MM.1S (cell line): ENCODE measurements at regions not wholly inside any gene's neighbourhood (a gene's known extent, or its start where the extent isn't known, plus 50 kb on each side); places are given as distances from the start of the nearest gene placed in this dataset.

Source experiments
- DNase-seq: peaks from one replicate; pipeline ENCODE4 v3.0.0-alpha.2; 2015
- H2AFZ ChIP-seq: fragments of 300-600 bp; sonication (generic); 2 replicates; pipeline ENCODE4 v1.6.0; 2016; ENCODE audit warnings: antibody characterized with exemption, low read length
- H3F3A ChIP-seq: fragments of 300-600 bp; sonication (generic); 2 replicates; pipeline ENCODE4 v1.6.1; 2016; ENCODE audit warnings: mild to moderate bottlenecking, antibody characterized with exemption, low read length, moderate library complexity, mixed read lengths; ENCODE audit not compliant: insufficient read depth
- H3K27ac ChIP-seq: fragments of 300-600 bp; sonication (generic); 2 replicates; pipeline ENCODE4 v1.5.1; 2016; ENCODE audit warnings: mild to moderate bottlenecking, low read length
- H3K27me3 ChIP-seq: fragments of 300-600 bp; sonication (generic); replicated peaks from 2 replicates; pipeline ENCODE4 v1.6.0; 2016; ENCODE audit warnings: low read length; ENCODE audit not compliant: insufficient read depth
- H3K36me3 ChIP-seq: fragments of 300-600 bp; sonication (generic); replicated peaks from 2 replicates; pipeline ENCODE4 v1.6.1; 2016; ENCODE audit warnings: mild to moderate bottlenecking, low read length, mixed read lengths; ENCODE audit not compliant: insufficient read depth
- H3K4me1 ChIP-seq: fragments of 300-600 bp; sonication (generic); 2 replicates; pipeline ENCODE4 v1.6.1; 2016; ENCODE audit warnings: low read length, mixed read lengths
- H3K4me2 ChIP-seq: fragments of 300-600 bp; sonication (generic); 2 replicates; pipeline ENCODE4 v1.6.0; 2016; ENCODE audit warnings: low read depth, low read length
- H3K4me3 ChIP-seq: fragments of 300-600 bp; sonication (generic); 2 replicates; pipeline ENCODE4 v1.5.1; 2016; ENCODE audit warnings: low read length, mixed read lengths
- H3K79me2 ChIP-seq: fragments of 300-600 bp; sonication (generic); 2 replicates; pipeline ENCODE4 v1.6.1; 2016; ENCODE audit warnings: mixed run types, low read length, mixed read lengths
- H3K9ac ChIP-seq: fragments of 300-600 bp; sonication (generic); 2 replicates; pipeline ENCODE4 v1.6.1; 2016; ENCODE audit warnings: low read length, mixed read lengths
- H3K9me2 ChIP-seq: fragments of 300-600 bp; sonication (generic); replicated peaks from 2 replicates; pipeline ENCODE4 v1.6.1; 2016; ENCODE audit warnings: mild to moderate bottlenecking, low read length, mixed read lengths; ENCODE audit not compliant: insufficient read depth
- H3K9me3 ChIP-seq: fragments of 300-600 bp; sonication (generic); replicated peaks from 2 replicates; pipeline ENCODE4 v1.6.1; 2016; ENCODE audit warnings: mild to moderate bottlenecking, low read length, mixed read lengths; ENCODE audit not compliant: insufficient read depth
- H4K20me1 ChIP-seq: fragments of 300-600 bp; sonication (generic); 2 replicates; pipeline ENCODE4 v1.6.1; 2016; ENCODE audit warnings: mild to moderate bottlenecking, low read length, moderate library complexity, mixed read lengths; ENCODE audit not compliant: insufficient read depth
- CTCF ChIP-seq: fragments of 300-600 bp; sonication (generic); IDR thresholded peaks from 2 replicates; pipeline ENCODE4 v1.5.1; 2016; ENCODE audit warnings: antibody characterized with exemption, low read length, mixed read lengths
- EZH2 ChIP-seq: fragments of 300-600 bp; sonication (generic); optimal IDR thresholded peaks from 2 replicates; pipeline ENCODE3; 2017; ENCODE audit warnings: low read depth, mild to moderate bottlenecking, antibody characterized with exemption, low read length, mixed read lengths
- EZH2phosphoT487 ChIP-seq: fragments of 300-600 bp; sonication (generic); IDR thresholded peaks from 2 replicates; pipeline ENCODE4 v1.6.1; 2018; ENCODE audit warnings: antibody characterized with exemption, low read length

GRCh38 chr11:70833011-70833410, 419.4 kb downstream of the SHANK2 start:
- Histone ChIP-seq H3K4me2 (no peak overlapping the region), H3K36me3 (no peaks in the 10 kb centered on the region), H4K20me1 (no peaks in the 10 kb centered on the region), H3F3A (no peaks in the 10 kb centered on the region), H3K9me2 (no peaks in the 10 kb centered on the region), H3K79me2 (no peaks in the 10 kb centered on the region), H3K4me1 (no peaks in the 10 kb centered on the region), H3K9me3 (no peaks in the 10 kb centered on the region), H3K27ac (no peak overlapping the region), H2AFZ (no peak overlapping the region), H3K27me3 (peaks cover 84% of the 10 kb centered on the region), H3K9ac (no peak overlapping the region), H3K4me3 (no peak overlapping the region)
- TF ChIP-seq EZH2phosphoT487: no peak
- no peak for TF ChIP-seq EZH2
- no peak for TF ChIP-seq CTCF
- no peak for DNase-seq

GRCh38 chr11:70833554-70833953, 418.8 kb downstream of the SHANK2 start:
- Histone ChIP-seq H3K4me2 (no peak overlapping the region), H3K27ac (no peak overlapping the region), H3K79me2 (no peaks in the 10 kb centered on the region), H3K36me3 (no peaks in the 10 kb centered on the region), H4K20me1 (no peaks in the 10 kb centered on the region), H3K27me3 (peaks cover 84% of the 10 kb centered on the region), H3K9me3 (no peaks in the 10 kb centered on the region), H3K9me2 (no peaks in the 10 kb centered on the region), H3F3A (no peaks in the 10 kb centered on the region), H3K4me3 (no peak overlapping the region), H2AFZ (no peak overlapping the region), H3K4me1 (no peaks in the 10 kb centered on the region), H3K9ac (no peak overlapping the region)
- TF ChIP-seq EZH2phosphoT487 (no peak), EZH2 (no peak), CTCF (no peak)
- DNase-seq: no peak

GRCh38 chr11:70834277-70834940, 418.0 kb downstream of the SHANK2 start:
- H3K36me3 ChIP-seq: no peaks in the 10 kb centered on the region
- H3K9me2 ChIP-seq: no peaks in the 10 kb centered on the region
- H3F3A ChIP-seq: no peaks in the 10 kb centered on the region
- no peaks in the 10 kb centered on the region for H4K20me1 ChIP-seq
- peaks cover 84% of the 10 kb centered on the region for H3K27me3 ChIP-seq
- no peak overlapping the region for H3K4me2 ChIP-seq
- no peak overlapping the region for H2AFZ ChIP-seq
- H3K9me3 ChIP-seq: no peaks in the 10 kb centered on the region
- no peak overlapping the region for H3K4me3 ChIP-seq
- no peak overlapping the region for H3K9ac ChIP-seq
- H3K27ac ChIP-seq: no peak overlapping the region
- DNase-seq: no peak
- H3K79me2 ChIP-seq: no peaks in the 10 kb centered on the region
- no peak for TF ChIP-seq EZH2
- TF ChIP-seq EZH2phosphoT487: no peak
- TF ChIP-seq CTCF: no peak
- no peaks in the 10 kb centered on the region for H3K4me1 ChIP-seq
